ENCODE measurements at regions not wholly inside any gene's neighbourhood (a gene's known extent, or its start where the extent isn't known, plus 50 kb on each side); places are given as distances from the start of the nearest gene placed in this dataset.
"Not testable (repeated sequence)": the region's sequence is repeated elsewhere in the genome, so short reads cannot be mapped to it uniquely, and the experiment has no call there.

DNA sequence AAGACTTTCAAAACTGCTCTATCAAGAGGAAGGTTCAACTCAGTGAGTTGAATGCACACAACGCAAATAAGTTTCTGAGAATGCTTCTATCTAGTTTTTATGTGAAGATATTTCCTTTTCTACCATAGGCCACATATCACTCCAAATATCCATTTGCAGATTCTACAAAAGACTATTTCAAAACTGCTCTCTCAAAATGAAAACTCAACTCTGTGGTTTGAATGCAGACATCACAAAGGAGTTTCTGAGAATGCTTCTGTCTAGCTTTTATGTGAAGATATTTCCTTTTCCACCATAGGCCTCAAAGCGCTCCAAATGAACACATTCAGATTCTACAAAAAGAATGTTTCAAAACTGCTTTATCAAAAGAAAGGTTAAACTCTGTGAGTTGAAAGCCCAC, 1093.1 kb upstream of the DEFB115 start:
- TF ChIP-seq EZH2phosphoT487 (IDR thresholded peaks at IDR 0.05; ENCODE audit: borderline replicate concordance); CTCF (conservative IDR thresholded peaks at IDR 0.05; ENCODE audit: low read length): not testable (repeated sequence)
